Type B pancreatic cell (in vitro differentiated cells): ENCODE measurements at regions not wholly inside any gene's neighbourhood (a gene's known extent, or its start where the extent isn't known, plus 50 kb on each side); places are given as distances from the start of the nearest gene placed in this dataset.

Experiments
- DNase-seq: peaks from one replicate; pipeline ENCODE4 v3.0.0; 2021; ENCODE audit warnings: mixed read lengths; ENCODE audit not compliant: unreplicated experiment; ENCODE audit errors: extremely low spot score
- H3K27ac Mint-ChIP-seq: 2 replicates; pipeline ENCODE4 v1.8.0; 2021; ENCODE audit warnings: mild to moderate bottlenecking, mixed read lengths
- H3K27me3 Mint-ChIP-seq: 2 replicates; pipeline ENCODE4 v1.8.0; 2021; ENCODE audit warnings: mixed read lengths
- H3K36me3 Mint-ChIP-seq: 2 replicates; pipeline ENCODE4 v1.8.0; 2021; ENCODE audit warnings: mixed read lengths
- H3K4me1 Mint-ChIP-seq: one replicate; pipeline ENCODE4 v1.8.0; 2021; ENCODE audit warnings: mixed read lengths; ENCODE audit not compliant: unreplicated experiment
- H3K4me3 Mint-ChIP-seq: 2 replicates; pipeline ENCODE4 v1.8.0; 2021; ENCODE audit warnings: mild to moderate bottlenecking, mixed read lengths
- H3K9me3 Mint-ChIP-seq: 2 replicates; pipeline ENCODE4 v1.8.0; 2021; ENCODE audit warnings: mixed read lengths
- TF ChIP-seq, protein P1 (sequence below): fragments of 200-600 bp; sonication (generic); conservative IDR thresholded peaks from 2 replicates; pipeline ENCODE4 v1.5.0; 2021; ENCODE audit warnings: antibody characterized with exemption, mild to moderate bottlenecking

DNA sequence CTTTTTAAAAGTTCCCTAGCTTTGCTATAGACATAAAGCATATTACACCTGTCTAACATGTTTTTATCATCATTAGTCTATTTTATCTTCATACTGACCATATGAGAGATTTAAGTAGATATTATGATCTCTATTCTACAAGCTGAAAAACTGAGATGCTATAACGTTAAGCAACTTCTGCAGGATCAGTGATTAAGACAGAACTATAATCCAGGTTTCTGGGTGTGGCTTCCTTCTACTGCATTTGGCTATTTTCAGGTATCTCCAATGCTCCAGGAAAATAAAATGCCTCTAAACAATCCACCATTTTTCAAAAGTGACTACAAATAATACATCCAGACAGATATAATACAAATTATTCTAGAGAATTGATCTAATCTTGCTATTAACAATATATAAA is 53.4 kb downstream of the RGS2 start:
- no peaks in the 10 kb centered on the region for H3K36me3 Mint-ChIP-seq
- no peak for DNase-seq
- H3K27ac Mint-ChIP-seq, result no peak overlapping the region
- no peaks in the 10 kb centered on the region for H3K27me3 Mint-ChIP-seq
- no peak overlapping the region for H3K4me3 Mint-ChIP-seq
- TF ChIP-seq, protein P1, sequence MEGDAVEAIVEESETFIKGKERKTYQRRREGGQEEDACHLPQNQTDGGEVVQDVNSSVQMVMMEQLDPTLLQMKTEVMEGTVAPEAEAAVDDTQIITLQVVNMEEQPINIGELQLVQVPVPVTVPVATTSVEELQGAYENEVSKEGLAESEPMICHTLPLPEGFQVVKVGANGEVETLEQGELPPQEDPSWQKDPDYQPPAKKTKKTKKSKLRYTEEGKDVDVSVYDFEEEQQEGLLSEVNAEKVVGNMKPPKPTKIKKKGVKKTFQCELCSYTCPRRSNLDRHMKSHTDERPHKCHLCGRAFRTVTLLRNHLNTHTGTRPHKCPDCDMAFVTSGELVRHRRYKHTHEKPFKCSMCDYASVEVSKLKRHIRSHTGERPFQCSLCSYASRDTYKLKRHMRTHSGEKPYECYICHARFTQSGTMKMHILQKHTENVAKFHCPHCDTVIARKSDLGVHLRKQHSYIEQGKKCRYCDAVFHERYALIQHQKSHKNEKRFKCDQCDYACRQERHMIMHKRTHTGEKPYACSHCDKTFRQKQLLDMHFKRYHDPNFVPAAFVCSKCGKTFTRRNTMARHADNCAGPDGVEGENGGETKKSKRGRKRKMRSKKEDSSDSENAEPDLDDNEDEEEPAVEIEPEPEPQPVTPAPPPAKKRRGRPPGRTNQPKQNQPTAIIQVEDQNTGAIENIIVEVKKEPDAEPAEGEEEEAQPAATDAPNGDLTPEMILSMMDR, result no peak
- no peaks in the 10 kb centered on the region for H3K9me3 Mint-ChIP-seq
- H3K4me1 Mint-ChIP-seq, result peaks cover 4% of the 10 kb centered on the region

DNA sequence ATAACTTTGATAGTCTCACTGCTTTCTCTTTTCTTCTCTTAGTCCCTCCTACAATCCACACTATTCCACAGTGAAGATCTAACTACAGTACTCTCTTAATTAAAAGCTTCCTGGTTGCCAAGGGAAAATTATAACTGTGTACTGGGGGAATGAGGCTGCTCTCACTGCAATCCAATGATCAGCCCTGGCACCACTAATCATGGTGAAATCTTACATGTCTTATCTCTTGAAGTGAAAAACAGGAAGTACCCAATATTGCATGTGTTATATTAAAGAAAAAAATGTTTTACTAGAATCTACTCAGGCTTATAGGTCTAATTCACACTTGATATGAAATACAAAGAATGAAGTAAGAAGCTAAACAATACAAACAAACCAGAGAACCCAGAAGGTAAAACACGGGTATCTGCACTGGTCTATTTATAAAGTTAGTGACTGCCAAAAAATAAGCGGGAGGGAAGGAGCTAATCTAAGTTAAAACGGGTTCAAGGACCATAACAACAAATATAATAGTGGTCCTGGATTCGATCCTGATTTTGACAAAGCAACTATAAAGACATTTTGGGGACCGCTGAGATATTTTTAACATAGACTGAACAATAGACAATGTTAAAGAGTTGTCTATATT is 57.5 kb downstream of the RGS2 start:
- TF ChIP-seq, protein P1, result no peak
- DNase-seq, result no peak
- Mint-ChIP-seq H3K9me3 (no peaks in the 10 kb centered on the region), H3K27ac (no peak overlapping the region), H3K27me3 (no peaks in the 10 kb centered on the region), H3K4me1 (no peaks in the 10 kb centered on the region), H3K4me3 (no peak overlapping the region), H3K36me3 (no peaks in the 10 kb centered on the region)

DNA sequence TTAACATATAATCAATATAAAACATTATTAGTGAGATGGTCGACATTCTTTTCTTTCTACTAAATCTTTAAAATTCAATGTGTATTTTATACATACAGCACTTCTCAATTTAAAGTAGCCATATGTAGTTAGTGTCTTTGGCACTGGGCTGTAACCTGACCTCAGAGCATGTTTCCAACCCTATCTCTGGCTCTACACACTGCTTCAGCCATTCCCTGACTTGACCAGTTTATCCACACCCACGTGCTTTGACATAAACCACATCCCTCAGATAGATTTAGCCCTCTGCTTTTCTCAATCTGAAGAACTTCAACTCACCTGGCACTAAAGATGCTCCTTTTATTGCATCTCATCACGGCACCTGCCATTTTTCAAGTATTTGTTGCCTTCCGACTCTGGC is 58.3 kb downstream of the RGS2 start:
- Mint-ChIP-seq H3K27me3 (peaks cover 3% of the 10 kb centered on the region), H3K36me3 (no peaks in the 10 kb centered on the region), H3K27ac (no peak overlapping the region), H3K9me3 (no peaks in the 10 kb centered on the region), H3K4me3 (no peak overlapping the region), H3K4me1 (no peaks in the 10 kb centered on the region)
- DNase-seq, result no peak
- TF ChIP-seq, protein P1, result no peak

GRCh38 chr1:192869308-192869940 is 60.6 kb downstream of the RGS2 start:
- DNase-seq, result no peak
- peaks cover 3% of the 10 kb centered on the region for H3K27me3 Mint-ChIP-seq
- no peak overlapping the region for H3K27ac Mint-ChIP-seq
- H3K9me3 Mint-ChIP-seq, result no peaks in the 10 kb centered on the region
- TF ChIP-seq, protein P1, result no peak
- no peak overlapping the region for H3K4me3 Mint-ChIP-seq
- no peaks in the 10 kb centered on the region for H3K36me3 Mint-ChIP-seq
- no peaks in the 10 kb centered on the region for H3K4me1 Mint-ChIP-seq

GRCh38 chr1:192872010-192872409 is 63.2 kb downstream of the RGS2 start:
- no peaks in the 10 kb centered on the region for H3K36me3 Mint-ChIP-seq
- H3K27me3 Mint-ChIP-seq, result peaks cover 3% of the 10 kb centered on the region
- no peak for DNase-seq
- H3K4me1 Mint-ChIP-seq, result no peaks in the 10 kb centered on the region
- H3K27ac Mint-ChIP-seq, result no peak overlapping the region
- H3K4me3 Mint-ChIP-seq, result no peak overlapping the region
- TF ChIP-seq, protein P1, result no peak
- no peaks in the 10 kb centered on the region for H3K9me3 Mint-ChIP-seq
